Ishikawa (cell line): ENCODE measurements at regions not wholly inside any gene's neighbourhood (a gene's known extent, or its start where the extent isn't known, plus 50 kb on each side); places are given as distances from the start of the nearest gene placed in this dataset.

Experiments used
- CEBPB ChIP-seq: IDR thresholded peaks from 2 replicates; pipeline ENCODE4 v1.6.1; 2012
- CREB1 ChIP-seq: IDR thresholded peaks from 2 replicates; pipeline ENCODE4 v1.6.1; 2012; ENCODE audit warnings: low read depth
- EGR1 ChIP-seq: IDR thresholded peaks from 2 replicates; pipeline ENCODE4 v1.6.1; 2012
- EP300 ChIP-seq: IDR thresholded peaks from 2 replicates; pipeline ENCODE4 v1.6.1; 2012; ENCODE audit warnings: borderline replicate concordance
- FOXM1 ChIP-seq: IDR thresholded peaks from 2 replicates; pipeline ENCODE4 v1.6.1; 2012; ENCODE audit warnings: low read depth, borderline replicate concordance
- MAX ChIP-seq: IDR thresholded peaks from 2 replicates; pipeline ENCODE4 v1.6.1; 2012
- NFIC ChIP-seq: IDR thresholded peaks from 2 replicates; pipeline ENCODE4 v1.6.1; 2012
- RAD21 ChIP-seq: IDR thresholded peaks from 2 replicates; pipeline ENCODE4 v1.6.1; 2012; ENCODE audit warnings: low read depth
- TAF1 ChIP-seq: IDR thresholded peaks from 2 replicates; pipeline ENCODE4 v1.6.1; 2012; ENCODE audit warnings: low read depth, mild to moderate bottlenecking
- TCF12 ChIP-seq: IDR thresholded peaks from 2 replicates; pipeline ENCODE4 v1.6.1; 2012; ENCODE audit warnings: low read depth
- TEAD4 ChIP-seq: IDR thresholded peaks from 2 replicates; pipeline ENCODE4 v1.6.1; 2012
- YY1 ChIP-seq: IDR thresholded peaks from 2 replicates; pipeline ENCODE4 v1.6.1; 2012; ENCODE audit warnings: low read depth
- ZBTB7A ChIP-seq: IDR thresholded peaks from 2 replicates; pipeline ENCODE4 v1.6.1; 2012; ENCODE audit warnings: low read depth
- TF ChIP-seq, protein P1 (sequence below): IDR thresholded peaks from 2 replicates; pipeline ENCODE4 v1.6.1; 2012; ENCODE audit warnings: low read depth, mild to moderate bottlenecking
- TF ChIP-seq, protein P2 (sequence below): IDR thresholded peaks from 2 replicates; pipeline ENCODE4 v1.6.1; 2012

- TF ChIP-seq TEAD4 (no peak), EP300 (no peak), NFIC (no peak), RAD21 (no peak), EGR1 (no peak), TCF12 (no peak)
- TF ChIP-seq, protein P1, sequence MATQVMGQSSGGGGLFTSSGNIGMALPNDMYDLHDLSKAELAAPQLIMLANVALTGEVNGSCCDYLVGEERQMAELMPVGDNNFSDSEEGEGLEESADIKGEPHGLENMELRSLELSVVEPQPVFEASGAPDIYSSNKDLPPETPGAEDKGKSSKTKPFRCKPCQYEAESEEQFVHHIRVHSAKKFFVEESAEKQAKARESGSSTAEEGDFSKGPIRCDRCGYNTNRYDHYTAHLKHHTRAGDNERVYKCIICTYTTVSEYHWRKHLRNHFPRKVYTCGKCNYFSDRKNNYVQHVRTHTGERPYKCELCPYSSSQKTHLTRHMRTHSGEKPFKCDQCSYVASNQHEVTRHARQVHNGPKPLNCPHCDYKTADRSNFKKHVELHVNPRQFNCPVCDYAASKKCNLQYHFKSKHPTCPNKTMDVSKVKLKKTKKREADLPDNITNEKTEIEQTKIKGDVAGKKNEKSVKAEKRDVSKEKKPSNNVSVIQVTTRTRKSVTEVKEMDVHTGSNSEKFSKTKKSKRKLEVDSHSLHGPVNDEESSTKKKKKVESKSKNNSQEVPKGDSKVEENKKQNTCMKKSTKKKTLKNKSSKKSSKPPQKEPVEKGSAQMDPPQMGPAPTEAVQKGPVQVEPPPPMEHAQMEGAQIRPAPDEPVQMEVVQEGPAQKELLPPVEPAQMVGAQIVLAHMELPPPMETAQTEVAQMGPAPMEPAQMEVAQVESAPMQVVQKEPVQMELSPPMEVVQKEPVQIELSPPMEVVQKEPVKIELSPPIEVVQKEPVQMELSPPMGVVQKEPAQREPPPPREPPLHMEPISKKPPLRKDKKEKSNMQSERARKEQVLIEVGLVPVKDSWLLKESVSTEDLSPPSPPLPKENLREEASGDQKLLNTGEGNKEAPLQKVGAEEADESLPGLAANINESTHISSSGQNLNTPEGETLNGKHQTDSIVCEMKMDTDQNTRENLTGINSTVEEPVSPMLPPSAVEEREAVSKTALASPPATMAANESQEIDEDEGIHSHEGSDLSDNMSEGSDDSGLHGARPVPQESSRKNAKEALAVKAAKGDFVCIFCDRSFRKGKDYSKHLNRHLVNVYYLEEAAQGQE: no peak
Observed at GRCh38 chr1:30046751-30047150, 676.6 kb downstream of the MATN1 start.

DNA sequence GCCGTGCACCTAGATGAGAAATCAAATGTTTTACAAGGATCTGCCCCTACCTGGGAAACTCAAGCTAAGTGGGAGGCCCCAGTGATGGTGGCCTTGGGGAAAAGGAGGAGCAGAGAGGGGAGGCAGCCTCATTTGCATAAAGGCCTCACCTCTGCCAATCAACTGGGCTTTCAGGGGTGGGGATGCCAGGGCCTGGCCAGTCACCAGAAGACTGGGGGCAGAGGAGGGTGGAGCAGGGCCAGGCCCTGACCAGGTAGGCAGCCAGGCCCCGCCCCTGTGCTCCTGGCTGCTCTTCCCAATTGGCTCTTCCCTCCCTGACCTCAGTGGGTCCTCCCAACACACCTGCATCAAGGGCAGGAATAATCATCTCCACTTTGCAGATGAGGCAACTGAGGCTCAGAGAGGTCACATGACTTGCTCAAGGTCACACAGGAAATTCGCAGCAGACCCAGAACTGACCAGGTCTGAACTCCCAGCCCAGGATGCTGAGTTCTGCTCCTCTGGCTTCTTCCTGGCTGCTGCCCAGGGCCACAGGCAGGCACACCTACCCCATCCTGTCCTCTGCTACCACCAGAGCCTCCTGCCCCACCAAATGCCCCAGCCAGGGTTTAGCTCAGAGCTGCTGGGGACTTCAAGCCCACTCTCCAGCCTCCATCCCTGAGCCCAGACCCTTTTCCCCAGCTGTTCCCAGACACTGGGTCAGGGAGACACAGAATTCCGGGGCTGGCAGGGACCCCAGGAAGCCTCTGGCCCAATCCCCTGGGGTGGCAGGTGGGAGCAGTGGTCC, 677.9 kb downstream of the MATN1 start:
- TF ChIP-seq EP300 (no peak), YY1 (no peak), NFIC (no peak), TEAD4 (no peak), CEBPB (no peak), TAF1 (no peak), CREB1 (no peak), MAX (no peak), FOXM1 (no peak), ZBTB7A (no peak), EGR1 (no peak), RAD21 (no peak), TCF12 (no peak)
- TF ChIP-seq, protein P2, sequence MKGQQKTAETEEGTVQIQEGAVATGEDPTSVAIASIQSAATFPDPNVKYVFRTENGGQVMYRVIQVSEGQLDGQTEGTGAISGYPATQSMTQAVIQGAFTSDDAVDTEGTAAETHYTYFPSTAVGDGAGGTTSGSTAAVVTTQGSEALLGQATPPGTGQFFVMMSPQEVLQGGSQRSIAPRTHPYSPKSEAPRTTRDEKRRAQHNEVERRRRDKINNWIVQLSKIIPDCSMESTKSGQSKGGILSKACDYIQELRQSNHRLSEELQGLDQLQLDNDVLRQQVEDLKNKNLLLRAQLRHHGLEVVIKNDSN: no peak
- TF ChIP-seq, protein P1: no peak

- TF ChIP-seq TAF1: no peak
- no peak for TF ChIP-seq NFIC
- no peak for TF ChIP-seq ZBTB7A
- no peak for TF ChIP-seq CREB1
- TF ChIP-seq, protein P2: no peak
- no peak for TF ChIP-seq MAX
- TF ChIP-seq YY1: no peak
- no peak for TF ChIP-seq FOXM1
- no peak for TF ChIP-seq EGR1
- TF ChIP-seq CEBPB: no peak
- no peak for TF ChIP-seq EP300
Observed at GRCh38 chr1:30044656-30045144, 678.7 kb downstream of the MATN1 start.

GRCh38 chr1:30043731-30044408, 679.5 kb downstream of the MATN1 start:
- TF ChIP-seq TAF1: no peak
- TF ChIP-seq RAD21: no peak
- TF ChIP-seq, protein P1: no peak
- no peak for TF ChIP-seq MAX
- no peak for TF ChIP-seq ZBTB7A
- TF ChIP-seq TCF12: no peak
- TF ChIP-seq CREB1: no peak
- no peak for TF ChIP-seq NFIC
